ENCODE measurements at regions not wholly inside any gene's neighbourhood (a gene's known extent, or its start where the extent isn't known, plus 50 kb on each side); places are given as distances from the start of the nearest gene placed in this dataset.

DNA sequence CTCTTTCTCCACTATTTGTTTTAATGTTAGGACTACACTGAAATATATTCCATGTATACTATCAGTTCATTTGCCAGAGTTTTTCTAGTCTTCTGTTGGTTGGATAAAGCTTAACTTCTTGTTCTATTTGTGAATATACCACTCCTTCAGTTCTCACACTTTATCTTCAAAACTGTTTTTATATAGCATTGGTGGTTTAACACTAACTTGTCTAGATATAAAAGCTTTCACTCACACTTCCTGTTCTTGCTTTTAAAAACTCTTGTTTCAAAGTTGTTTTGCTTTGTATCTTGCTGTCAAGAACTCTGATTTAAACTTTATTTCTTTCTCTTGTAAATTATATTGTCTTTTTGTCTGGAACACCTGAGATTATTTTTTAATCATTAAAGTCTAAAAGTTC, 226.8 kb upstream of the TENT5A start:
- TF ChIP-seq POLR2AphosphoS5 (IDR thresholded peaks at IDR 0.05) (no peak), EP300 (IDR thresholded peaks at IDR 0.05) (no peak), POLR2A (IDR thresholded peaks at IDR 0.05; ENCODE audit: low read depth) (no peak)
- TF ChIP-seq, protein P1, sequence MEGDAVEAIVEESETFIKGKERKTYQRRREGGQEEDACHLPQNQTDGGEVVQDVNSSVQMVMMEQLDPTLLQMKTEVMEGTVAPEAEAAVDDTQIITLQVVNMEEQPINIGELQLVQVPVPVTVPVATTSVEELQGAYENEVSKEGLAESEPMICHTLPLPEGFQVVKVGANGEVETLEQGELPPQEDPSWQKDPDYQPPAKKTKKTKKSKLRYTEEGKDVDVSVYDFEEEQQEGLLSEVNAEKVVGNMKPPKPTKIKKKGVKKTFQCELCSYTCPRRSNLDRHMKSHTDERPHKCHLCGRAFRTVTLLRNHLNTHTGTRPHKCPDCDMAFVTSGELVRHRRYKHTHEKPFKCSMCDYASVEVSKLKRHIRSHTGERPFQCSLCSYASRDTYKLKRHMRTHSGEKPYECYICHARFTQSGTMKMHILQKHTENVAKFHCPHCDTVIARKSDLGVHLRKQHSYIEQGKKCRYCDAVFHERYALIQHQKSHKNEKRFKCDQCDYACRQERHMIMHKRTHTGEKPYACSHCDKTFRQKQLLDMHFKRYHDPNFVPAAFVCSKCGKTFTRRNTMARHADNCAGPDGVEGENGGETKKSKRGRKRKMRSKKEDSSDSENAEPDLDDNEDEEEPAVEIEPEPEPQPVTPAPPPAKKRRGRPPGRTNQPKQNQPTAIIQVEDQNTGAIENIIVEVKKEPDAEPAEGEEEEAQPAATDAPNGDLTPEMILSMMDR (IDR thresholded peaks at IDR 0.05): no peak
